ENCODE measurements at regions not wholly inside any gene's neighbourhood (a gene's known extent, or its start where the extent isn't known, plus 50 kb on each side); places are given as distances from the start of the nearest gene placed in this dataset.
A peak's percentile ranks its signal among the peaks of the same experiment; 100 is the strongest.

- H3K9ac ChIP-seq (ENCODE audit: low read depth in 1 of 2, low read length in 2 of 2), result peak overlapping the region in 1 of 2 donors; percentile 21
- no peak overlapping the region for H3K4me3 ChIP-seq (ENCODE audit: low read depth in 1 of 3, low read length in 3 of 3)
- no peak for DNase-seq (ENCODE audit: low spot score)
- H3K27me3 ChIP-seq (ENCODE audit: control insufficient read depth in 4 of 4, insufficient read depth in 4 of 4, low read length in 3 of 4), result no peaks in the 10 kb centered on the region
- TF ChIP-seq RXRA (IDR thresholded peaks at IDR 0.05), result peak; percentile 56 to 79
- no peak for TF ChIP-seq NR2F2 (IDR thresholded peaks at IDR 0.05)
- TF ChIP-seq, protein P1, sequence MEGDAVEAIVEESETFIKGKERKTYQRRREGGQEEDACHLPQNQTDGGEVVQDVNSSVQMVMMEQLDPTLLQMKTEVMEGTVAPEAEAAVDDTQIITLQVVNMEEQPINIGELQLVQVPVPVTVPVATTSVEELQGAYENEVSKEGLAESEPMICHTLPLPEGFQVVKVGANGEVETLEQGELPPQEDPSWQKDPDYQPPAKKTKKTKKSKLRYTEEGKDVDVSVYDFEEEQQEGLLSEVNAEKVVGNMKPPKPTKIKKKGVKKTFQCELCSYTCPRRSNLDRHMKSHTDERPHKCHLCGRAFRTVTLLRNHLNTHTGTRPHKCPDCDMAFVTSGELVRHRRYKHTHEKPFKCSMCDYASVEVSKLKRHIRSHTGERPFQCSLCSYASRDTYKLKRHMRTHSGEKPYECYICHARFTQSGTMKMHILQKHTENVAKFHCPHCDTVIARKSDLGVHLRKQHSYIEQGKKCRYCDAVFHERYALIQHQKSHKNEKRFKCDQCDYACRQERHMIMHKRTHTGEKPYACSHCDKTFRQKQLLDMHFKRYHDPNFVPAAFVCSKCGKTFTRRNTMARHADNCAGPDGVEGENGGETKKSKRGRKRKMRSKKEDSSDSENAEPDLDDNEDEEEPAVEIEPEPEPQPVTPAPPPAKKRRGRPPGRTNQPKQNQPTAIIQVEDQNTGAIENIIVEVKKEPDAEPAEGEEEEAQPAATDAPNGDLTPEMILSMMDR (IDR thresholded peaks at IDR 0.05; ENCODE audit: low read depth, low read length, missing input control), result no peak
- TF ChIP-seq HNF4G (IDR thresholded peaks at IDR 0.05), result no peak
- peak; percentile 90 for TF ChIP-seq FOXA1 (IDR thresholded peaks at IDR 0.05)
- TF ChIP-seq, protein P2, sequence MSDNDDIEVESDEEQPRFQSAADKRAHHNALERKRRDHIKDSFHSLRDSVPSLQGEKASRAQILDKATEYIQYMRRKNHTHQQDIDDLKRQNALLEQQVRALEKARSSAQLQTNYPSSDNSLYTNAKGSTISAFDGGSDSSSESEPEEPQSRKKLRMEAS (IDR thresholded peaks at IDR 0.05), result peak; percentile 66
- TF ChIP-seq SP1 (IDR thresholded peaks at IDR 0.05), result peak; percentile 50
- peak; percentile 74 for TF ChIP-seq YY1 (IDR thresholded peaks at IDR 0.05)
- peak; percentile 42 to 73 for TF ChIP-seq JUND (IDR thresholded peaks at IDR 0.05)
- no peak for TF ChIP-seq TAF1 (conservative IDR thresholded peaks at IDR 0.05)
- peak; percentile 54 for TF ChIP-seq REST (IDR thresholded peaks at IDR 0.05)
- TF ChIP-seq GABPA (IDR thresholded peaks at IDR 0.05 in 1 of 2, conservative IDR thresholded peaks at IDR 0.05 in 1 of 2), result no peak
- TF ChIP-seq, protein P3, sequence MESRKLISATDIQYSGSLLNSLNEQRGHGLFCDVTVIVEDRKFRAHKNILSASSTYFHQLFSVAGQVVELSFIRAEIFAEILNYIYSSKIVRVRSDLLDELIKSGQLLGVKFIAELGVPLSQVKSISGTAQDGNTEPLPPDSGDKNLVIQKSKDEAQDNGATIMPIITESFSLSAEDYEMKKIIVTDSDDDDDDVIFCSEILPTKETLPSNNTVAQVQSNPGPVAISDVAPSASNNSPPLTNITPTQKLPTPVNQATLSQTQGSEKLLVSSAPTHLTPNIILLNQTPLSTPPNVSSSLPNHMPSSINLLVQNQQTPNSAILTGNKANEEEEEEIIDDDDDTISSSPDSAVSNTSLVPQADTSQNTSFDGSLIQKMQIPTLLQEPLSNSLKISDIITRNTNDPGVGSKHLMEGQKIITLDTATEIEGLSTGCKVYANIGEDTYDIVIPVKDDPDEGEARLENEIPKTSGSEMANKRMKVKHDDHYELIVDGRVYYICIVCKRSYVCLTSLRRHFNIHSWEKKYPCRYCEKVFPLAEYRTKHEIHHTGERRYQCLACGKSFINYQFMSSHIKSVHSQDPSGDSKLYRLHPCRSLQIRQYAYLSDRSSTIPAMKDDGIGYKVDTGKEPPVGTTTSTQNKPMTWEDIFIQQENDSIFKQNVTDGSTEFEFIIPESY (IDR thresholded peaks at IDR 0.05), result peak; percentile 76
- TF ChIP-seq FOXA2 (IDR thresholded peaks at IDR 0.05), result peak; percentile 94
- peak in 1 of 2 donors; percentile 46 for TF ChIP-seq EGR1 (IDR thresholded peaks at IDR 0.05; ENCODE audit: low read depth in 2 of 2)
- TF ChIP-seq HNF4A (conservative IDR thresholded peaks at IDR 0.05), result peak; percentile 57 to 70
- TF ChIP-seq RAD21 (IDR thresholded peaks at IDR 0.05), result peak; percentile 69 to 76
- TF ChIP-seq, protein P4, sequence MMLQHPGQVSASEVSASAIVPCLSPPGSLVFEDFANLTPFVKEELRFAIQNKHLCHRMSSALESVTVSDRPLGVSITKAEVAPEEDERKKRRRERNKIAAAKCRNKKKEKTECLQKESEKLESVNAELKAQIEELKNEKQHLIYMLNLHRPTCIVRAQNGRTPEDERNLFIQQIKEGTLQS (IDR thresholded peaks at IDR 0.05), result no peak
- H3K4me1 ChIP-seq (ENCODE audit: control insufficient read depth in 4 of 4, insufficient read depth in 4 of 4, low read length in 3 of 4), result peaks cover 3 to 13% (median 13%) of the 10 kb centered on the region in 4 donors
- no peaks in the 10 kb centered on the region for H3K9me3 ChIP-seq (ENCODE audit: control insufficient read depth in 4 of 4, low read length in 3 of 4)
- peak overlapping the region; percentile 16 to 39 for H3K27ac ChIP-seq (ENCODE audit: low read depth in 1 of 2, low read length in 2 of 2)
- 22% methylated on average over 10 of the region's 10 CpGs for WGBS
- H3K36me3 ChIP-seq (ENCODE audit: control insufficient read depth in 4 of 4, insufficient read depth in 3 of 4, low read depth in 1 of 4, low read length in 3 of 4), result no peaks in the 10 kb centered on the region
These were observed 147.1 kb downstream of the ZNF608 start for GRCh38 chr5:124599028-124599973.
